ENCODE measurements at regions not wholly inside any gene's neighbourhood (a gene's known extent, or its start where the extent isn't known, plus 50 kb on each side); places are given as distances from the start of the nearest gene placed in this dataset.
"Not testable (repeated sequence)": the region's sequence is repeated elsewhere in the genome, so short reads cannot be mapped to it uniquely, and the experiment has no call there.

GRCh38 chr22:12584457-12584856, 2943.5 kb upstream of the OR11H1 start:
- TF ChIP-seq SIN3A (IDR thresholded peaks at IDR 0.05; ENCODE audit: low read depth); EZH2 (IDR thresholded peaks at IDR 0.05); POLR2A (IDR thresholded peaks at IDR 0.05; ENCODE audit: borderline replicate concordance, extremely low read depth, insufficient read depth, insufficient read length); CTCF (IDR thresholded peaks at IDR 0.05 in 2 of 3, conservative IDR thresholded peaks at IDR 0.05 in 1 of 3; ENCODE audit: borderline replicate concordance in 1 of 3, insufficient read depth in 1 of 3, low read depth in 2 of 3, low read length in 2 of 3); JUND (IDR thresholded peaks at IDR 0.05); ATF3 (IDR thresholded peaks at IDR 0.05); RAD21 (IDR thresholded peaks at IDR 0.05; ENCODE audit: low read depth); SP1 (IDR thresholded peaks at IDR 0.05; ENCODE audit: low read depth): not testable (repeated sequence)

Measured in HCT116 (cell line).